SK-N-SH treated with all-trans-retinoic acid at 6 μM for 48 hours (cell line): ENCODE measurements at regions not wholly inside any gene's neighbourhood (a gene's known extent, or its start where the extent isn't known, plus 50 kb on each side); places are given as distances from the start of the nearest gene placed in this dataset.

Source experiments
- RARB ChIP-seq: fragments of 250-450 bp; sonication (Bioruptor Pico); IDR thresholded peaks from 2 replicates; pipeline ENCODE4 v1.8.0; 2021; ENCODE audit warnings: mild to moderate bottlenecking, moderate library complexity
- SNAI2 ChIP-seq: fragments of 250-450 bp; sonication (Bioruptor Pico); IDR thresholded peaks from 2 replicates; pipeline ENCODE4 v1.5.0; 2020; ENCODE audit warnings: mild to moderate bottlenecking, moderate library complexity
- ZFP3 ChIP-seq: fragments of 250-450 bp; sonication (Bioruptor Pico); IDR thresholded peaks from 2 replicates; pipeline ENCODE4 v1.5.0; 2020; ENCODE audit warnings: mild to moderate bottlenecking, moderate library complexity
- TF ChIP-seq, protein P1 (sequence below): fragments of 250-450 bp; sonication (Bioruptor Pico); IDR thresholded peaks from 2 replicates; pipeline ENCODE4 v1.8.0; 2020; ENCODE audit warnings: mild to moderate bottlenecking, moderate library complexity, borderline replicate concordance
- TF ChIP-seq, protein P2 (sequence below): fragments of 250-450 bp; sonication (Bioruptor Pico); IDR thresholded peaks from 2 replicates; pipeline ENCODE4 v1.5.1; 2020; ENCODE audit warnings: low read depth, mild to moderate bottlenecking, moderate library complexity

DNA sequence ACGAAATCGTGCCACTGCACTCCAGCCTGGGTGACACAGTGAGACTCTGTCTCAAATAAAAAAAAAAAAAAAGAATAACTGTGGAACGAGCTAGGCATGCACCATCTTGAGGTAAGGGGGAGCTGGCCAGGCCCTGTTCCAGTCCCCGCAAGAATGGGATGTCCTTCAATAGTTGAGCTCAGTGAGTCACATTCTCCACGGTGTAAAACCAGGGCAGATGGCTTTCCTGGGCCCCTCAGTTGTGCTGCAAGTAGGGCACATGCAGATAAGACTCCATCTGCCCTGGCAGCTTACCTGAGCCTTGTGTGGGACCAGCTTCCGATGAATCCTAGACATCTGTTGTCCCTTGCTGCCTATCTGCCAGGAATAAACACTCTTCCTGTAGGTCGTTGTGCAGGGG lies 312.1 kb downstream of the VRK1 start:
- TF ChIP-seq, protein P1, sequence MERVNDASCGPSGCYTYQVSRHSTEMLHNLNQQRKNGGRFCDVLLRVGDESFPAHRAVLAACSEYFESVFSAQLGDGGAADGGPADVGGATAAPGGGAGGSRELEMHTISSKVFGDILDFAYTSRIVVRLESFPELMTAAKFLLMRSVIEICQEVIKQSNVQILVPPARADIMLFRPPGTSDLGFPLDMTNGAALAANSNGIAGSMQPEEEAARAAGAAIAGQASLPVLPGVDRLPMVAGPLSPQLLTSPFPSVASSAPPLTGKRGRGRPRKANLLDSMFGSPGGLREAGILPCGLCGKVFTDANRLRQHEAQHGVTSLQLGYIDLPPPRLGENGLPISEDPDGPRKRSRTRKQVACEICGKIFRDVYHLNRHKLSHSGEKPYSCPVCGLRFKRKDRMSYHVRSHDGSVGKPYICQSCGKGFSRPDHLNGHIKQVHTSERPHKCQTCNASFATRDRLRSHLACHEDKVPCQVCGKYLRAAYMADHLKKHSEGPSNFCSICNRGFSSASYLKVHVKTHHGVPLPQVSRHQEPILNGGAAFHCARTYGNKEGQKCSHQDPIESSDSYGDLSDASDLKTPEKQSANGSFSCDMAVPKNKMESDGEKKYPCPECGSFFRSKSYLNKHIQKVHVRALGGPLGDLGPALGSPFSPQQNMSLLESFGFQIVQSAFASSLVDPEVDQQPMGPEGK (CRISPR knock-in tag), result no peak
- no peak for TF ChIP-seq SNAI2 (CRISPR knock-in tag)
- no peak for TF ChIP-seq RARB
- TF ChIP-seq ZFP3 (CRISPR knock-in tag), result no peak
- TF ChIP-seq, protein P2, sequence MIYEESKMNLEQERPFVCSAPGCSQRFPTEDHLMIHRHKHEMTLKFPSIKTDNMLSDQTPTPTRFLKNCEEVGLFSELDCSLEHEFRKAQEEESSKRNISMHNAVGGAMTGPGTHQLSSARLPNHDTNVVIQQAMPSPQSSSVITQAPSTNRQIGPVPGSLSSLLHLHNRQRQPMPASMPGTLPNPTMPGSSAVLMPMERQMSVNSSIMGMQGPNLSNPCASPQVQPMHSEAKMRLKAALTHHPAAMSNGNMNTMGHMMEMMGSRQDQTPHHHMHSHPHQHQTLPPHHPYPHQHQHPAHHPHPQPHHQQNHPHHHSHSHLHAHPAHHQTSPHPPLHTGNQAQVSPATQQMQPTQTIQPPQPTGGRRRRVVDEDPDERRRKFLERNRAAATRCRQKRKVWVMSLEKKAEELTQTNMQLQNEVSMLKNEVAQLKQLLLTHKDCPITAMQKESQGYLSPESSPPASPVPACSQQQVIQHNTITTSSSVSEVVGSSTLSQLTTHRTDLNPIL, result no peak
